GM18511 (cell line): ENCODE measurements at regions not wholly inside any gene's neighbourhood (a gene's known extent, or its start where the extent isn't known, plus 50 kb on each side); places are given as distances from the start of the nearest gene placed in this dataset.

Source experiments
- ATAC-seq: cut with Tn5 transposase; IDR thresholded peaks from one replicate; pipeline ENCODE4 v1.9.1; 2021; ENCODE audit warnings: mild to moderate bottlenecking, moderate library complexity; ENCODE audit not compliant: unreplicated experiment

- ATAC-seq, result no peak
These were observed 320.5 kb upstream of the NR5A2 start for GRCh38 chr1:199706826-199707606.

- ATAC-seq, result no peak
These were observed 316.5 kb upstream of the NR5A2 start for GRCh38 chr1:199710974-199711373.

DNA sequence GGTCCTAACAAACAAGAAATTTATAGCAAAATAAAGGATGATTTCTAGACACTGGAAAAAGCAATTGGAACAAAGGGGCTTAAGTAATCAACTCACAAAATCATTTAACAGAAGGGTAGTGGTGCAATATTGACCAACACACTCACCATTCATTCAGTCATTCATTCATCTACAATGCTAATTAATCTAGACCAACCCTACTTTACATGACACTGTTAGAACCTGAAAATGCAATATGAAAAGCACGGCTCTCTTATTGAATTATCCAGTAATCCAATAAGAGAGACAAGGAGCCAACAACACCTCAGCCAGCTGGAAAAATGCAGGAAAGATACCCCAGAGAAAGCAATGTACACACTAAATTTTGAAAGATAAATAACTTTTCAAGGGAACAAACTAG, 310.8 kb upstream of the NR5A2 start:
- ATAC-seq, result no peak

GRCh38 chr1:199719156-199719842, 308.2 kb upstream of the NR5A2 start:
- ATAC-seq, result no peak

- no peak for ATAC-seq
These were observed 307.0 kb upstream of the NR5A2 start for GRCh38 chr1:199720496-199720895.

DNA sequence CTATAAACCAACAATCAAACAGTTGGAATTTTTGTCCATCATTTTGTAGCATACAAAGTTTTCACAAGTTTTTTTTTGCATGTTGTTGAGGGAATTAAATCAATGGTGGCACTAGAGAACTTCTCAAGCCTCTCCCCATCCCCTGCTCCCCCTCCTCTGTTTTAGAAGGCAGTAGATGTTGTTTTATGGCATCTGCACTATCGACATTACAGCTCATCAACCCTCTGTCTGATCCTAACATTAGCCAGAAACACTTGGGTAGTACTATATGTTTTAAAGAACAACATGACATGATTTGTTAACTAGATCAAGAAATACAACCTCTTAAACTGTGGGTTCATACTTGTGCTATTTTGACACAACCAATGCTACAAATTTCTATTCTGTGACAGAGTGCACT, 306.5 kb upstream of the NR5A2 start:
- no peak for ATAC-seq

- no peak for ATAC-seq
These were observed 304.1 kb upstream of the NR5A2 start for GRCh38 chr1:199723250-199723956.

- ATAC-seq, result no peak
These were observed 303.5 kb upstream of the NR5A2 start for GRCh38 chr1:199724049-199724448.

- peak; percentile 81 for ATAC-seq
These were observed 302.4 kb upstream of the NR5A2 start for GRCh38 chr1:199725002-199725565.

DNA sequence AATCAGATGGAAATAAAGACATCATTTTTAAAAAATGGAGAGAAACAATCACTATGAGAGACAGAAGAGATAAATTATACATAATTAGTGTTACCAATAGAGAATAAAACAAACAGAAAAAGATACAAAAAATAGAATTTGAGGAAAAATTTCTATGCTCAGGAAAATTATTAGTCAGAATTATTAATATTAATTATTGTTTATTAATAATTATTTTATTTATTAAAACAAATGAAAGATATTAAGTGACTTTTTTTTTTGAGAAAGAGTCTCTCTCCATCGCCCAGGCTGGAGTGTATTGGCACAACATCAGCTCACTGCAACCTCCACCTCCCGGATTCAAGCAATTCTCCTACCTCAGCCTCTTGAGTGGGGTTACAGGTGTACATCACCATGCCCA, 299.8 kb upstream of the NR5A2 start:
- no peak for ATAC-seq

DNA sequence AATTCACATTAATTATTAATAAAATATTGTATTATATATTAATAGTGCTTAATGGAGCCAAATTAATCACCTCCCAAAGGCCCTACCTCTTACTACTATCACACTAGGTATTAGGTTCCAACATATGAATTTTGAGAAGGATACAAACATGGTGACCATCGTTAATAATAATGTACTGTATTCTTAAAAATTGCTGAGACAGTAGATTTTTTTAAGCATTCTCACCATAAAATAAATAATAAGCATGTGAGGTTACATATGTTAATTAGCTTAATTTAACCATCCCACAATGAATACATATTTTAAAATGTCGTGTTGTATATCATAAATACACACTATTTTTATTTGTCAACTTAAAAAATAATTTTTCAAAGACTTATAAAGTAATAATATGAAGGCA, 299.2 kb upstream of the NR5A2 start:
- ATAC-seq, result no peak

DNA sequence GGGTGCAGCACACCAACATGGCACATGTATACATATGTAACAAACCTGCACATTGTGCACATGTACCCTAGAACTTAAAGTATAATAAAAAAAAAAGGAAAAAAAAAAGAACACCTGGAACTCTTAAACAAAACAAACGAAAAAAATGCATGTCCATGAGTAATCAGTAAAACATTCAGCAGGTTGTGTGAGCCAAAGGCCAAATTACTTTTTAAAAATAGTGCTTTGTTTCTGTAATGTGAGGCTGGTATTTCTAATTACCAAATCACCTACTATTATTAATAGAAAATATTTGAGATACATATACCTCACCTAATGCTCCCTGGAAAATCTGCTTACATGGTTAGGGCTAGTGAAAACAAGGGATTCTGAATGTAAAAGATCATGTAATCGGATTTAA, 294.4 kb upstream of the NR5A2 start:
- no peak for ATAC-seq

- ATAC-seq, result no peak
These were observed 293.3 kb upstream of the NR5A2 start for GRCh38 chr1:199734186-199734585.

GRCh38 chr1:199735660-199736059, 291.9 kb upstream of the NR5A2 start:
- no peak for ATAC-seq

- ATAC-seq, result no peak
These were observed 290.9 kb upstream of the NR5A2 start for GRCh38 chr1:199736646-199737045.

GRCh38 chr1:199741586-199741985, 285.9 kb upstream of the NR5A2 start:
- no peak for ATAC-seq

GRCh38 chr1:199742547-199742946, 285.0 kb upstream of the NR5A2 start:
- ATAC-seq, result no peak

DNA sequence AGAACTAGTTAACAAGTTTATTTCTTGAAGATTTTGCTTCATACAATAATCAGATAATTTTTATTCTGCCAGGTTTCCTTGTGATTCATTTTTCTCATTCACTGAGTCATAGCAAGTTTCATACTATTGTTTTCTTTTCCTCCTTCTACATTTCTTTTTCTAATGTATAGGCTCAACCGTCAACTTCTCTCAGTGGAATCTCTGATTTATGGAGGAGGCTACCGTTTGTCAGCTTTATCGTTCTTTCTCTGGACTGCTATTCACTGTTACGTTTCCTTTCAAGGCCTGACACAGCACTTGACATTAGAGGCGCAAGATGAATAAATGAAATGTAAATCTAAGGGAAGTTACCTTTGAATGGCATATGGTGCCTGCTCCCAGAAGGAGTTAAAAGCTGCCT, 284.3 kb upstream of the NR5A2 start:
- ATAC-seq, result no peak

GRCh38 chr1:199746666-199747384, 280.7 kb upstream of the NR5A2 start:
- no peak for ATAC-seq

DNA sequence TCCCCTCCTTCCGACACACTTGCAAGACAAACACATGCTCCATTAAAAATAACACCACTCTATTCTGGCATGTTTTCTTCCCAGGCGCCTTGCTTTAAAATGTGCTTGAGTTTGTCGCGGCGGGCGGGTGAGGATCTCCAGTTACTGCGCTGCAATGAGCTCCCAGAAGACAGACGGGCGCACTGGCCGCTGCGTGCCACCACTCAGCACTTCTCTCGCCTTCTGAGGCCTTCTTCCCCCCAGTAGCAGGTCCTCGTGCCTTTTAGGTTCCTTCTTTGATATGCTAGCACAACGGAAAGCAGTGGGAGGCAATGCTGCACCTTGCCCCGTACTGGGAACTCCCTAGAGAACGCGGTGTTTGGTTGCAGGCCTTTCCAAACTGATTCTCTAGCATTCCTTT, 279.5 kb upstream of the NR5A2 start:
- no peak for ATAC-seq

DNA sequence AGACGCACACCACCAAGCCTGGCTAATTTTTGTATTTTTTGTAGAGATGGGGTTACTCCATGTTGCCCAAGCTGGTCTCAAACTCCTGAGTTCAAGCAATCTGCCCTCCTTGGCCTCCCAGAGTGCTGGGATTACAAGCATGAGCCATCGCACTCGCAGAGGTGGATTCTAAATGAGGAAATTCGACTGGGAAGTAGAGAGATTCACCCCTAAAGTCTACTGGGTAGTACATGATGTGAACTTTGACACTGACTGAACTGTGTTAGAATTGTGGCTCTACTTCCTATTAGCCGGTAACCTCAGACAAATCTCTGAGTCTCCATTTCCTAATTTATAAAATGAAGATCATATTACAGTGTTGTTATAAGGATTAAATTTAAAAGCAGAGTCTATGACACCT, 276.0 kb upstream of the NR5A2 start:
- ATAC-seq, result no peak
